IMR-90 (cell line): ENCODE measurements at regions not wholly inside any gene's neighbourhood (a gene's known extent, or its start where the extent isn't known, plus 50 kb on each side); places are given as distances from the start of the nearest gene placed in this dataset.

Source experiments
- CTCF ChIP-seq: conservative IDR thresholded peaks from 2 replicates; pipeline ENCODE4 v1.5.1; 2012; ENCODE audit warnings: mild to moderate bottlenecking, low read depth, low read length, improper control_type of control experiment
- POLR2A ChIP-seq: IDR thresholded peaks from 2 replicates; pipeline ENCODE4 v1.6.1; 2012; ENCODE audit warnings: mild to moderate bottlenecking, low read depth, low read length
- RAD21 ChIP-seq: IDR thresholded peaks from 2 replicates; pipeline ENCODE4 v1.6.1; 2012; ENCODE audit warnings: low read length, improper control_type of control experiment
- RCOR1 ChIP-seq: IDR thresholded peaks from 2 replicates; pipeline ENCODE4 v1.6.1; 2012; ENCODE audit warnings: mild to moderate bottlenecking, low read length, improper control_type of control experiment; ENCODE audit not compliant: insufficient replicate concordance

GRCh38 chr1:101748077-101748476 lies 248.6 kb downstream of the OLFM3 start:
- TF ChIP-seq CTCF (no peak), RAD21 (no peak), RCOR1 (no peak), POLR2A (no peak)
